ENCODE measurements at regions not wholly inside any gene's neighbourhood (a gene's known extent, or its start where the extent isn't known, plus 50 kb on each side); places are given as distances from the start of the nearest gene placed in this dataset.

DNA sequence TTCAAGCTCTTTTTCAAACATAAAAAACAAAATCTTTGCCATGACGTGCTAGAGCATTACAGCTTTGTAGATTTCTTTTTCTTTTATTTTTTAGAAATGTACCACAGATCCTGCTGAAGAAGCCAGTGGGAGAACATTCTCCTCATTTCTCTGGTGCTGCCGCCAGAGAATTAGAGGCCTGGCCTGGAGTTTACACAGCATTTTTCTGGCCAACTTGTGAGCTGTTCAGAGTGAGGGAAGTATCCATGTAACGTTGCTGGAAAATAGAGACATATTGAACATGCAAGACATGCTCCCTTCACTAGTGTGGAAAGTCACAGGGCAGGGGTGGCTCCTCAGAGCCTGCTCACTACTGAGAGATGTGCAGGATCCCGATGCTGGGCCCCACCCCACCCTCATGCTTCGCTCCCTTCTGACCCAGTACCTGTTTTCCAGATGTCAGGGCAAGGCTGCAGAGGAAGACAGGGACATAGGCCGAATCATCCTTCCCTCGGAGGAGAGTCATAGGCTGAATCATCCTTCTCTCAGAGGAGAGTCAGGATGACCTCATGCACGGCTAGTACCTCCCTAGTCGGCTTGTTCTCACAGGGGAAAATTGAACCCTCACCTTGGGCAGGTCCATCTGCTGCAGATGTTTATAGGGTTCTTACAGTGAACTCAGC is 298.5 kb downstream of the INSIG2 start:
- Histone ChIP-seq H3K4me3 (ENCODE audit: low read length, poor library complexity, severe bottlenecking) (no peak overlapping the region), H2AFZ (ENCODE audit: low read length) (no peak overlapping the region)

GRCh38 chr2:118380915-118381653 is 292.8 kb downstream of the INSIG2 start:
- no peak for TF ChIP-seq EZH2phosphoT487 (IDR thresholded peaks at IDR 0.05; ENCODE audit: borderline replicate concordance)
- TF ChIP-seq, protein P1, sequence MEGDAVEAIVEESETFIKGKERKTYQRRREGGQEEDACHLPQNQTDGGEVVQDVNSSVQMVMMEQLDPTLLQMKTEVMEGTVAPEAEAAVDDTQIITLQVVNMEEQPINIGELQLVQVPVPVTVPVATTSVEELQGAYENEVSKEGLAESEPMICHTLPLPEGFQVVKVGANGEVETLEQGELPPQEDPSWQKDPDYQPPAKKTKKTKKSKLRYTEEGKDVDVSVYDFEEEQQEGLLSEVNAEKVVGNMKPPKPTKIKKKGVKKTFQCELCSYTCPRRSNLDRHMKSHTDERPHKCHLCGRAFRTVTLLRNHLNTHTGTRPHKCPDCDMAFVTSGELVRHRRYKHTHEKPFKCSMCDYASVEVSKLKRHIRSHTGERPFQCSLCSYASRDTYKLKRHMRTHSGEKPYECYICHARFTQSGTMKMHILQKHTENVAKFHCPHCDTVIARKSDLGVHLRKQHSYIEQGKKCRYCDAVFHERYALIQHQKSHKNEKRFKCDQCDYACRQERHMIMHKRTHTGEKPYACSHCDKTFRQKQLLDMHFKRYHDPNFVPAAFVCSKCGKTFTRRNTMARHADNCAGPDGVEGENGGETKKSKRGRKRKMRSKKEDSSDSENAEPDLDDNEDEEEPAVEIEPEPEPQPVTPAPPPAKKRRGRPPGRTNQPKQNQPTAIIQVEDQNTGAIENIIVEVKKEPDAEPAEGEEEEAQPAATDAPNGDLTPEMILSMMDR (conservative IDR thresholded peaks at IDR 0.05; ENCODE audit: low read length), result no peak
- no peaks in the 10 kb centered on the region for H3K27me3 ChIP-seq (ENCODE audit: insufficient read depth, low read length, poor library complexity, severe bottlenecking)
- no peaks in the 10 kb centered on the region for H3K79me2 ChIP-seq (ENCODE audit: insufficient read depth, low read length)
- H3K9me2 ChIP-seq (replicated peaks; ENCODE audit: low read depth, low read length), result no peaks in the 10 kb centered on the region; the same call in 1 of the 2 replicates
- H3K36me3 ChIP-seq (ENCODE audit: insufficient read depth, low read length), result no peaks in the 10 kb centered on the region
- no peaks in the 10 kb centered on the region for H3F3A ChIP-seq (ENCODE audit: low read depth)
- no peaks in the 10 kb centered on the region for H4K20me1 ChIP-seq (ENCODE audit: insufficient read depth, low read length, poor library complexity, severe bottlenecking)
- no peaks in the 10 kb centered on the region for H3K9me3 ChIP-seq (ENCODE audit: insufficient read depth, low read depth, low read length)
- H3K4me2 ChIP-seq (ENCODE audit: low read depth, low read length, poor library complexity, severe bottlenecking), result no peak overlapping the region
- no peaks in the 10 kb centered on the region for H3K4me1 ChIP-seq (ENCODE audit: insufficient read depth, low read length, poor library complexity, severe bottlenecking)
- H2AFZ ChIP-seq (ENCODE audit: low read length), result no peak overlapping the region
- no peak overlapping the region for H3K4me3 ChIP-seq (ENCODE audit: low read length, poor library complexity, severe bottlenecking)
- H3K9ac ChIP-seq (ENCODE audit: low read depth, low read length, poor library complexity, severe bottlenecking), result no peak overlapping the region

More for the DNA sequence above, 298.5 kb downstream of the INSIG2 start:
- H3K4me1 ChIP-seq (ENCODE audit: insufficient read depth, low read length, poor library complexity, severe bottlenecking), result no peaks in the 10 kb centered on the region
- no peaks in the 10 kb centered on the region for H4K20me1 ChIP-seq (ENCODE audit: insufficient read depth, low read length, poor library complexity, severe bottlenecking)
- H3K9me2 ChIP-seq (replicated peaks; ENCODE audit: low read depth, low read length), result no peaks in the 10 kb centered on the region
- TF ChIP-seq, protein P1 (conservative IDR thresholded peaks at IDR 0.05; ENCODE audit: low read length), result no peak
- TF ChIP-seq EZH2phosphoT487 (IDR thresholded peaks at IDR 0.05; ENCODE audit: borderline replicate concordance), result no peak
- no peaks in the 10 kb centered on the region for H3K79me2 ChIP-seq (ENCODE audit: insufficient read depth, low read length)
- no peaks in the 10 kb centered on the region for H3F3A ChIP-seq (ENCODE audit: low read depth)
- no peak overlapping the region for H3K9ac ChIP-seq (ENCODE audit: low read depth, low read length, poor library complexity, severe bottlenecking)
- H3K27me3 ChIP-seq (ENCODE audit: insufficient read depth, low read length, poor library complexity, severe bottlenecking), result no peaks in the 10 kb centered on the region
- no peaks in the 10 kb centered on the region for H3K9me3 ChIP-seq (ENCODE audit: insufficient read depth, low read depth, low read length)
- H3K36me3 ChIP-seq (ENCODE audit: insufficient read depth, low read length), result no peaks in the 10 kb centered on the region
- no peak overlapping the region for H3K4me2 ChIP-seq (ENCODE audit: low read depth, low read length, poor library complexity, severe bottlenecking)

- no peak overlapping the region for H2AFZ ChIP-seq (ENCODE audit: low read length)
- no peak overlapping the region for H3K4me3 ChIP-seq (ENCODE audit: low read length, poor library complexity, severe bottlenecking)
- H3K36me3 ChIP-seq (ENCODE audit: insufficient read depth, low read length), result no peaks in the 10 kb centered on the region
- H3K4me1 ChIP-seq (ENCODE audit: insufficient read depth, low read length, poor library complexity, severe bottlenecking), result no peaks in the 10 kb centered on the region
- H3K9ac ChIP-seq (ENCODE audit: low read depth, low read length, poor library complexity, severe bottlenecking), result no peak overlapping the region
- H3K9me3 ChIP-seq (ENCODE audit: insufficient read depth, low read depth, low read length), result no peaks in the 10 kb centered on the region
- no peaks in the 10 kb centered on the region for H3K79me2 ChIP-seq (ENCODE audit: insufficient read depth, low read length)
- no peaks in the 10 kb centered on the region for H4K20me1 ChIP-seq (ENCODE audit: insufficient read depth, low read length, poor library complexity, severe bottlenecking)
- no peaks in the 10 kb centered on the region for H3K27me3 ChIP-seq (ENCODE audit: insufficient read depth, low read length, poor library complexity, severe bottlenecking)
- H3F3A ChIP-seq (ENCODE audit: low read depth), result no peaks in the 10 kb centered on the region
- TF ChIP-seq, protein P1 (conservative IDR thresholded peaks at IDR 0.05; ENCODE audit: low read length), result no peak
- no peak for TF ChIP-seq EZH2phosphoT487 (IDR thresholded peaks at IDR 0.05; ENCODE audit: borderline replicate concordance)
- no peak overlapping the region for H3K4me2 ChIP-seq (ENCODE audit: low read depth, low read length, poor library complexity, severe bottlenecking)
- no peaks in the 10 kb centered on the region for H3K9me2 ChIP-seq (replicated peaks; ENCODE audit: low read depth, low read length)
Observed at GRCh38 chr2:118375907-118376485, 287.7 kb downstream of the INSIG2 start.
